Vagina (tissue), 2 donors: ENCODE measurements at regions not wholly inside any gene's neighbourhood (a gene's known extent, or its start where the extent isn't known, plus 50 kb on each side); places are given as distances from the start of the nearest gene placed in this dataset.

Experiments
- DNase-seq, 2 donors: peaks; one replicate each; pipeline ENCODE4 v3.0.0-alpha.2; 2017; ENCODE audit errors: extremely low spot score in 2 of 2
- H3K27ac ChIP-seq: fragments of 200-600 bp; sonication (generic); one replicate; pipeline ENCODE4 v1.5.1; 2019
- H3K27me3 ChIP-seq: fragments of 200-600 bp; sonication (generic); one replicate; pipeline ENCODE4 v1.5.1; 2019
- H3K36me3 ChIP-seq, 2 donors: fragments of 200-600 bp; sonication (generic); one replicate each; pipeline ENCODE4 v1.5.1; 2017 to 2019
- H3K4me1 ChIP-seq: fragments of 200-600 bp; sonication (generic); one replicate; pipeline ENCODE4 v1.5.1; 2019
- H3K4me3 ChIP-seq, 2 donors: fragments of 200-600 bp; sonication (generic); 1 replicate in 1 of 2; 2 replicates in 1 of 2; pipeline ENCODE4 v1.5.1; 2016 to 2019
- H3K9me3 ChIP-seq: fragments of 200-600 bp; sonication (generic); one replicate; pipeline ENCODE4 v1.5.1; 2019
- POLR2A ChIP-seq, 2 donors: fragments of 450-650 bp; IDR thresholded peaks; one replicate each; pipeline ENCODE4 v1.6.1; 2017; ENCODE audit warnings: antibody characterized with exemption in 2 of 2, mild to moderate bottlenecking in 2 of 2, moderate library complexity in 2 of 2
- POLR2AphosphoS5 ChIP-seq, 2 donors: sonication (generic); formaldehyde crosslinking; IDR thresholded peaks; one replicate each; pipeline ENCODE4 v1.9.0; 2017; ENCODE audit warnings: antibody characterized with exemption in 2 of 2, mild to moderate bottlenecking in 2 of 2, low read depth in 1 of 2; ENCODE audit not compliant: insufficient read depth in 1 of 2
- intact Hi-C: fragments of 100-400 bp; cut with DNase I; formaldehyde crosslinking; loops from one replicate; pipeline ENCODE4 v1.15.1; 2023
- TF ChIP-seq, protein P1 (sequence below), 3 experiments: fragments of 450-650 bp in 2 of 3; fragments of 200-600 bp in 1 of 3; sonication (generic) in 1 of 3; IDR thresholded peaks; one replicate each; pipeline ENCODE4 v1.5.1; 2017 to 2019; ENCODE audit warnings: antibody characterized with exemption in 3 of 3, mild to moderate bottlenecking in 2 of 3, moderate library complexity in 2 of 3

- DNase-seq = no peak
- no peaks in the 10 kb centered on the region for H3K27me3 ChIP-seq
Observed at GRCh38 chr3:107297597-107297996, 79.6 kb upstream of the CCDC54 start.

DNA sequence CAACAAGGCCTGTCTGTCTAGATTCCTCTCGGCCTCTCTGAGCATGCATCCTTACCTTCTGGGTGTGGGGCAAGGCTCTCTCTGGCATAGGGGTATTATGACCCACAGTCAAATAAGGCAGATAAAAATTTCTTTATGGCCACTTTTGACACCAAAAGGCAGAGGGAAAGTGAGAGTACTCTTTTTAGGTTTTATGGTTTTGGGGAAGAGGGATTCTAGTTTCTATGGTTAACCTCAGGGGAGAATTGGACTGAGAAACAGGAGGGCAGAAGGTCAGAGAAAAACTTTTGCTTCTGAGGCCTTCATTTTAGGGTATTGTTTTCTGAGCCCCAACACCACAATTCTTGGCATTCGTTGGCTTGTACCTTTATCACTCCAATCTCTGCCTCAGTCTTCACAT is 70.0 kb upstream of the CCDC54 start:
- H3K36me3 ChIP-seq = no peaks in the 10 kb centered on the region
- no peaks in the 10 kb centered on the region for H3K9me3 ChIP-seq
- H3K4me3 ChIP-seq = no peak overlapping the region
- no peaks in the 10 kb centered on the region for H3K4me1 ChIP-seq
- DNase-seq = no peak
- intact Hi-C loops = no loop called here
- TF ChIP-seq POLR2A (IDR thresholded peaks at IDR 0.05) = no peak
- TF ChIP-seq, protein P1, sequence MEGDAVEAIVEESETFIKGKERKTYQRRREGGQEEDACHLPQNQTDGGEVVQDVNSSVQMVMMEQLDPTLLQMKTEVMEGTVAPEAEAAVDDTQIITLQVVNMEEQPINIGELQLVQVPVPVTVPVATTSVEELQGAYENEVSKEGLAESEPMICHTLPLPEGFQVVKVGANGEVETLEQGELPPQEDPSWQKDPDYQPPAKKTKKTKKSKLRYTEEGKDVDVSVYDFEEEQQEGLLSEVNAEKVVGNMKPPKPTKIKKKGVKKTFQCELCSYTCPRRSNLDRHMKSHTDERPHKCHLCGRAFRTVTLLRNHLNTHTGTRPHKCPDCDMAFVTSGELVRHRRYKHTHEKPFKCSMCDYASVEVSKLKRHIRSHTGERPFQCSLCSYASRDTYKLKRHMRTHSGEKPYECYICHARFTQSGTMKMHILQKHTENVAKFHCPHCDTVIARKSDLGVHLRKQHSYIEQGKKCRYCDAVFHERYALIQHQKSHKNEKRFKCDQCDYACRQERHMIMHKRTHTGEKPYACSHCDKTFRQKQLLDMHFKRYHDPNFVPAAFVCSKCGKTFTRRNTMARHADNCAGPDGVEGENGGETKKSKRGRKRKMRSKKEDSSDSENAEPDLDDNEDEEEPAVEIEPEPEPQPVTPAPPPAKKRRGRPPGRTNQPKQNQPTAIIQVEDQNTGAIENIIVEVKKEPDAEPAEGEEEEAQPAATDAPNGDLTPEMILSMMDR (IDR thresholded peaks at IDR 0.05) = no peak
- no peak for TF ChIP-seq POLR2AphosphoS5 (IDR thresholded peaks at IDR 0.05; ENCODE audit: insufficient read depth in 1 of 2, low read depth in 1 of 2)
- H3K27me3 ChIP-seq = no peaks in the 10 kb centered on the region
- H3K27ac ChIP-seq = no peak overlapping the region

More at GRCh38 chr3:107297597-107297996, 79.6 kb upstream of the CCDC54 start:
- intact Hi-C loops = no loop called here
- Histone ChIP-seq H3K36me3 (no peaks in the 10 kb centered on the region), H3K9me3 (no peaks in the 10 kb centered on the region), H3K27ac (no peak overlapping the region), H3K4me1 (no peaks in the 10 kb centered on the region), H3K4me3 (no peak overlapping the region)
- TF ChIP-seq POLR2AphosphoS5 (IDR thresholded peaks at IDR 0.05; ENCODE audit: insufficient read depth in 1 of 2, low read depth in 1 of 2) (no peak), POLR2A (IDR thresholded peaks at IDR 0.05) (no peak)
- TF ChIP-seq, protein P1 (IDR thresholded peaks at IDR 0.05) = no peak

DNA sequence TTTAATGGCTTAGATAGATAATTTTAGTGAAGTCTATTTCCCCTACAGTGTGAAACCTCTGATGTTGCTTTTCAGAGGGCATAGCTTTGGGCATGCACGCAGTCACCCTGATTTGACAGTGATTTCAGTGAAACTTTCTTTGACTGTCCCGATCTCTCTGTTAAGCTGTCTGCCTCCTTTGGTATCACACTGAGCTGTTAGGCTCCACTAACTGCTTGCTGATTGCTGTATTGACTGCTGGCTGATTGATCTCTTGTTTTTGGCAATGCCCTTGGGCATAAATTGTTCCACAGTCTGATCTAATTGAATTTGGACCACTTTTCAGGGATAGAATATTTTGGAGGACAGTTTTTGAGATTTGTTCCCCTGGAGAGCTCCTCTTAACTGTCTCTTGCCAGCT is 68.5 kb upstream of the CCDC54 start:
- Histone ChIP-seq H3K27me3 (no peaks in the 10 kb centered on the region), H3K36me3 (no peaks in the 10 kb centered on the region), H3K4me1 (no peaks in the 10 kb centered on the region), H3K27ac (no peak overlapping the region), H3K4me3 (no peak overlapping the region), H3K9me3 (no peaks in the 10 kb centered on the region)
- DNase-seq = no peak
- intact Hi-C loops = no loop called here
- TF ChIP-seq POLR2AphosphoS5 (IDR thresholded peaks at IDR 0.05; ENCODE audit: insufficient read depth in 1 of 2, low read depth in 1 of 2) = no peak
- TF ChIP-seq POLR2A (IDR thresholded peaks at IDR 0.05) = no peak
- TF ChIP-seq, protein P1 (IDR thresholded peaks at IDR 0.05) = no peak

DNA sequence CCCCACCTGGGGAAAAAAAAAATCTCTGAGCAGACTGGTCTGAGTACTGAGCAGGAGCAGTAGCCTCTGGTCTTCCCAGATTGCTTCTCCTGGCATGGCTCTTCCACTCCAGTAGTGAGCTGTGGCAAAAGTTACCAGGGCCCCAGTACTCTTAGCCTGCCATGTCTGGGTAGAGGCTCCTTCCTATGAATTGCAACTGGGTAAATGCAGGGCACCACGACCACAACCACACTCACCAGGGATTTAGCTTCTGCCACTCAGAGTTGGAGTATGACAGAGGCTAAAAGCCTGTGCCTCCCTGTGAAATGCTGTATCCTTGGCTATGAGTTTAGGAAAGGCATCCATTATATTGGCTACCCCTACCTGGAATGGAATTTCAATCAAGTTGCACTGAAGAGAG is 67.9 kb upstream of the CCDC54 start:
- intact Hi-C loops = no loop called here
- TF ChIP-seq, protein P1 (IDR thresholded peaks at IDR 0.05) = no peak
- TF ChIP-seq POLR2AphosphoS5 (IDR thresholded peaks at IDR 0.05; ENCODE audit: insufficient read depth in 1 of 2, low read depth in 1 of 2) (no peak), POLR2A (IDR thresholded peaks at IDR 0.05) (no peak)
- no peaks in the 10 kb centered on the region for H3K36me3 ChIP-seq
- no peak overlapping the region for H3K4me3 ChIP-seq
- H3K27ac ChIP-seq = no peak overlapping the region
- H3K9me3 ChIP-seq = no peaks in the 10 kb centered on the region
- H3K4me1 ChIP-seq = no peaks in the 10 kb centered on the region
- no peak for DNase-seq
- H3K27me3 ChIP-seq = no peaks in the 10 kb centered on the region

DNA sequence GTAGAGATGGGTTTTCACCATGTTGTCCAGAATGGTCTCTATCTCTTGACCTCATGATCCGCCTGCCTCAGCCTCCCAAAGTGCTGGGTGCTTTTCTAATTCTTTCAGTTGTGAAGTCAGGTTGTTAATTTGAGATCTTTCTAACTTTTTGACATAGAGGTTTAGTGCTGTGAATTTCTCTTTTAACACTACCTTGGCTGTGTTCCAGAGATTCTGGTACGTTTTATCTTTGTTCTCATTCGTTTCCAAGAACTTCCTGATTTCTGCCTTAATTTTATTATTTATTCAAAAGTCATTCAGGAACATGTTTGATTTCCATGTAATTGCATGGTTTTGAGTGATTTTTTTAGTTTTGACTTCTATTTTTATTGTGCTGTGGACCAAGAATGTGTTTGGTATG is 63.5 kb upstream of the CCDC54 start:
- TF ChIP-seq, protein P1 (IDR thresholded peaks at IDR 0.05) = no peak
- TF ChIP-seq POLR2A (IDR thresholded peaks at IDR 0.05) = no peak
- TF ChIP-seq POLR2AphosphoS5 (IDR thresholded peaks at IDR 0.05; ENCODE audit: insufficient read depth in 1 of 2, low read depth in 1 of 2) = no peak
- no peak overlapping the region for H3K4me3 ChIP-seq
- DNase-seq = no peak
- intact Hi-C loops = no loop called here
- H3K27me3 ChIP-seq = no peaks in the 10 kb centered on the region
- H3K36me3 ChIP-seq = no peaks in the 10 kb centered on the region
- no peaks in the 10 kb centered on the region for H3K4me1 ChIP-seq
- H3K27ac ChIP-seq = no peak overlapping the region
- no peaks in the 10 kb centered on the region for H3K9me3 ChIP-seq
